ENCODE measurements at regions not wholly inside any gene's neighbourhood (a gene's known extent, or its start where the extent isn't known, plus 50 kb on each side); places are given as distances from the start of the nearest gene placed in this dataset.
"Not testable (repeated sequence)": the region's sequence is repeated elsewhere in the genome, so short reads cannot be mapped to it uniquely, and the experiment has no call there.

- DNase-seq: no peak
These were observed 278.1 kb upstream of the SYNCRIP start for GRCh38 chr6:85920782-85921181.

- no peak for DNase-seq
These were observed 274.8 kb upstream of the SYNCRIP start for GRCh38 chr6:85917522-85917921.

GRCh38 chr6:85913001-85913400 lies 270.3 kb upstream of the SYNCRIP start:
- no peak for DNase-seq

GRCh38 chr6:85912582-85912981 lies 269.9 kb upstream of the SYNCRIP start:
- DNase-seq: no peak

- no peak for DNase-seq
These were observed 268.4 kb upstream of the SYNCRIP start for GRCh38 chr6:85911067-85911466.

GRCh38 chr6:85908120-85908519 lies 265.4 kb upstream of the SYNCRIP start:
- not testable (repeated sequence) for DNase-seq

GRCh38 chr6:85892346-85892745 lies 249.7 kb upstream of the SYNCRIP start:
- no peak for DNase-seq

- DNase-seq: no peak
These were observed 244.8 kb upstream of the SYNCRIP start for GRCh38 chr6:85887461-85887860.

- no peak for DNase-seq
These were observed 226.0 kb upstream of the SYNCRIP start for GRCh38 chr6:85868685-85869084.

GRCh38 chr6:85867595-85867994 lies 224.9 kb upstream of the SYNCRIP start:
- no peak for DNase-seq

GRCh38 chr6:85866758-85867401 lies 224.2 kb upstream of the SYNCRIP start:
- no peak for DNase-seq

GRCh38 chr6:85866370-85866730 lies 223.7 kb upstream of the SYNCRIP start:
- peak; percentile 36 for DNase-seq

GRCh38 chr6:85865420-85866369 lies 223.0 kb upstream of the SYNCRIP start:
- peak; percentile 40 for DNase-seq

GRCh38 chr6:85864453-85865401 lies 222.0 kb upstream of the SYNCRIP start:
- no peak for DNase-seq

GRCh38 chr6:85856235-85856634 lies 213.5 kb upstream of the SYNCRIP start:
- DNase-seq: no peak

GRCh38 chr6:85838351-85839119 lies 195.8 kb upstream of the SYNCRIP start:
- DNase-seq: not testable (repeated sequence)

GRCh38 chr6:85828973-85829372 lies 186.3 kb upstream of the SYNCRIP start:
- DNase-seq: no peak

GRCh38 chr6:85826997-85827396 lies 184.3 kb upstream of the SYNCRIP start:
- no peak for DNase-seq

- DNase-seq: no peak
These were observed 181.6 kb upstream of the SYNCRIP start for GRCh38 chr6:85824329-85824728.

- DNase-seq: no peak
These were observed 167.9 kb upstream of the SYNCRIP start for GRCh38 chr6:85810558-85810957.

- no peak for DNase-seq
These were observed 161.0 kb upstream of the SYNCRIP start for GRCh38 chr6:85803721-85804120.

- no peak for DNase-seq
These were observed 159.5 kb upstream of the SYNCRIP start for GRCh38 chr6:85802162-85802561.

All from DMS79 treated with DMSO at 0.1 percent for 48 hours (cell line).